ENCODE measurements at regions not wholly inside any gene's neighbourhood (a gene's known extent, or its start where the extent isn't known, plus 50 kb on each side); places are given as distances from the start of the nearest gene placed in this dataset.

GRCh38 chr11:127242676-127243075 lies 242.1 kb upstream of the KIRREL3 start:
- TF ChIP-seq, protein P1, sequence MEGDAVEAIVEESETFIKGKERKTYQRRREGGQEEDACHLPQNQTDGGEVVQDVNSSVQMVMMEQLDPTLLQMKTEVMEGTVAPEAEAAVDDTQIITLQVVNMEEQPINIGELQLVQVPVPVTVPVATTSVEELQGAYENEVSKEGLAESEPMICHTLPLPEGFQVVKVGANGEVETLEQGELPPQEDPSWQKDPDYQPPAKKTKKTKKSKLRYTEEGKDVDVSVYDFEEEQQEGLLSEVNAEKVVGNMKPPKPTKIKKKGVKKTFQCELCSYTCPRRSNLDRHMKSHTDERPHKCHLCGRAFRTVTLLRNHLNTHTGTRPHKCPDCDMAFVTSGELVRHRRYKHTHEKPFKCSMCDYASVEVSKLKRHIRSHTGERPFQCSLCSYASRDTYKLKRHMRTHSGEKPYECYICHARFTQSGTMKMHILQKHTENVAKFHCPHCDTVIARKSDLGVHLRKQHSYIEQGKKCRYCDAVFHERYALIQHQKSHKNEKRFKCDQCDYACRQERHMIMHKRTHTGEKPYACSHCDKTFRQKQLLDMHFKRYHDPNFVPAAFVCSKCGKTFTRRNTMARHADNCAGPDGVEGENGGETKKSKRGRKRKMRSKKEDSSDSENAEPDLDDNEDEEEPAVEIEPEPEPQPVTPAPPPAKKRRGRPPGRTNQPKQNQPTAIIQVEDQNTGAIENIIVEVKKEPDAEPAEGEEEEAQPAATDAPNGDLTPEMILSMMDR (IDR thresholded peaks at IDR 0.05; ENCODE audit: unreplicated experiment), result no peak
- no peak for DNase-seq (ENCODE audit: low spot score)
- peaks cover 2% of the 10 kb centered on the region for H3K4me1 Mint-ChIP-seq (ENCODE audit: unreplicated experiment)
- no peaks in the 10 kb centered on the region for H3K36me3 Mint-ChIP-seq (ENCODE audit: low read depth, unreplicated experiment)
- H3K27me3 Mint-ChIP-seq (ENCODE audit: unreplicated experiment), result no peaks in the 10 kb centered on the region
- H3K9me3 Mint-ChIP-seq (ENCODE audit: unreplicated experiment), result no peaks in the 10 kb centered on the region
- H3K4me3 Mint-ChIP-seq (ENCODE audit: unreplicated experiment), result no peak overlapping the region
- no peak overlapping the region for H3K27ac Mint-ChIP-seq (ENCODE audit: unreplicated experiment)

GRCh38 chr11:127238321-127238720 lies 237.8 kb upstream of the KIRREL3 start:
- Mint-ChIP-seq H3K4me3 (ENCODE audit: unreplicated experiment) (no peak overlapping the region), H3K4me1 (ENCODE audit: unreplicated experiment) (peaks cover 2% of the 10 kb centered on the region), H3K27ac (ENCODE audit: unreplicated experiment) (no peak overlapping the region), H3K9me3 (ENCODE audit: unreplicated experiment) (no peaks in the 10 kb centered on the region), H3K27me3 (ENCODE audit: unreplicated experiment) (no peaks in the 10 kb centered on the region), H3K36me3 (ENCODE audit: low read depth, unreplicated experiment) (no peaks in the 10 kb centered on the region)
- no peak for DNase-seq (ENCODE audit: low spot score)
- TF ChIP-seq, protein P1 (IDR thresholded peaks at IDR 0.05; ENCODE audit: unreplicated experiment), result no peak

GRCh38 chr11:127236776-127237175 lies 236.2 kb upstream of the KIRREL3 start:
- H3K27ac Mint-ChIP-seq (ENCODE audit: unreplicated experiment), result no peak overlapping the region
- TF ChIP-seq, protein P1 (IDR thresholded peaks at IDR 0.05; ENCODE audit: unreplicated experiment), result no peak
- DNase-seq (ENCODE audit: low spot score), result no peak
- no peaks in the 10 kb centered on the region for H3K36me3 Mint-ChIP-seq (ENCODE audit: low read depth, unreplicated experiment)
- H3K4me3 Mint-ChIP-seq (ENCODE audit: unreplicated experiment), result no peak overlapping the region
- H3K9me3 Mint-ChIP-seq (ENCODE audit: unreplicated experiment), result no peaks in the 10 kb centered on the region
- H3K4me1 Mint-ChIP-seq (ENCODE audit: unreplicated experiment), result no peaks in the 10 kb centered on the region
- no peaks in the 10 kb centered on the region for H3K27me3 Mint-ChIP-seq (ENCODE audit: unreplicated experiment)

GRCh38 chr11:127233998-127234397 lies 233.4 kb upstream of the KIRREL3 start:
- no peak overlapping the region for H3K4me3 Mint-ChIP-seq (ENCODE audit: unreplicated experiment)
- no peak overlapping the region for H3K27ac Mint-ChIP-seq (ENCODE audit: unreplicated experiment)
- H3K9me3 Mint-ChIP-seq (ENCODE audit: unreplicated experiment), result no peaks in the 10 kb centered on the region
- no peaks in the 10 kb centered on the region for H3K27me3 Mint-ChIP-seq (ENCODE audit: unreplicated experiment)
- no peak for DNase-seq (ENCODE audit: low spot score)
- H3K4me1 Mint-ChIP-seq (ENCODE audit: unreplicated experiment), result peaks cover 2% of the 10 kb centered on the region
- H3K36me3 Mint-ChIP-seq (ENCODE audit: low read depth, unreplicated experiment), result no peaks in the 10 kb centered on the region
- TF ChIP-seq, protein P1 (IDR thresholded peaks at IDR 0.05; ENCODE audit: unreplicated experiment), result no peak

GRCh38 chr11:127230392-127230791 lies 229.8 kb upstream of the KIRREL3 start:
- TF ChIP-seq, protein P1 (IDR thresholded peaks at IDR 0.05; ENCODE audit: unreplicated experiment), result no peak
- Mint-ChIP-seq H3K27me3 (ENCODE audit: unreplicated experiment) (no peaks in the 10 kb centered on the region), H3K4me1 (ENCODE audit: unreplicated experiment) (peaks cover 2% of the 10 kb centered on the region), H3K36me3 (ENCODE audit: low read depth, unreplicated experiment) (no peaks in the 10 kb centered on the region), H3K9me3 (ENCODE audit: unreplicated experiment) (no peaks in the 10 kb centered on the region), H3K27ac (ENCODE audit: unreplicated experiment) (no peak overlapping the region), H3K4me3 (ENCODE audit: unreplicated experiment) (no peak overlapping the region)
- DNase-seq (ENCODE audit: low spot score), result no peak
